NAMALWA (cell line): ENCODE measurements at regions not wholly inside any gene's neighbourhood (a gene's known extent, or its start where the extent isn't known, plus 50 kb on each side); places are given as distances from the start of the nearest gene placed in this dataset.
"Not testable (repeated sequence)": the region's sequence is repeated elsewhere in the genome, so short reads cannot be mapped to it uniquely, and the experiment has no call there.

Experiments used
- DNase-seq: peaks from one replicate; pipeline ENCODE4 v3.0.0-alpha.2; 2015; ENCODE audit warnings: low spot score

DNA sequence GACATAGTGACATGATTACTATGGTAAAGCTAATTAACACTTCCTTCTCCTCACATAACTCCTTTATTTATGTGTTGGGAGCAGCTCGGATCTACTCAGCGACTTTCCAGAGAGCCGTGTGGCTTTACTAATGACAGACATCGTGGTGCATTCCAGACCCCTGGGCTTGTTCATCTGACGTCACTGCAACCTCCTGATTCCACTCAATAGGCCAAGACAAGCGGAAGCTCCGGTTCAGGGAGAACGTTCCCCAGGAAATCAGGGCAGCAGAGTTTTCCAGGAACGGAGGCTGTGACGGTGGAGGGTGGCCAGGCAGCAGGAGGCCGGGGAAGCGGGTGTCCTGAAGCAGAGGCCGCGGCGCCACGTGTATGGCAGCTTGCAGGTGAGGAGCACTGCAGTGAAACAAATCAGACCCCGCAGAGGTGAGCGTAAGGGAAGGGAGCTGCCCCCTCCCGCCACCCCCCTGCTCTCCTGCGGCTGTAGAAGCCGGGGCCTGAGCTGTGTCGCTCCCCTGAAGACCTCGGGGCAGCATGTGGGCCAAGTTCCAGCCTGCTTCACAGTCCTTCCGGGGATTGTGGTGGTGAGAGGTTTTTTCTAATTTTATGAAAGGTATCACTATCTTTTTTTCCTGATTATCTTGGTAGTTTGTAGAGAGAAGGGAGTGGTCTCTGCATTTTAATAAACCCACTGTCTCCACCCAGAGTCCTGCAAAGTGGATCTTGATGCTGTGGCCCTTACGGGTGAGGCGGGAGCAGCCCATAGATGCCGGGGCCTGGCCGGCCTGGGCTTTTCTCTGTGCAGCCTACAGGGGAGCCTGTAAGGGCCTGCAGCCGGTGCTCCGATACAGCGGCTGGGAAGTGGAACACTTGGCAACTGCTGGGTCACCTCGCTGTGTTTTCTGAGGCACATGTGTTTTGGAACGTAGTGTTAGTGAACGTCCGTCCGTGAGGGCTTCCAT, 220.4 kb upstream of the IRX4 start:
- DNase-seq: no peak

DNA sequence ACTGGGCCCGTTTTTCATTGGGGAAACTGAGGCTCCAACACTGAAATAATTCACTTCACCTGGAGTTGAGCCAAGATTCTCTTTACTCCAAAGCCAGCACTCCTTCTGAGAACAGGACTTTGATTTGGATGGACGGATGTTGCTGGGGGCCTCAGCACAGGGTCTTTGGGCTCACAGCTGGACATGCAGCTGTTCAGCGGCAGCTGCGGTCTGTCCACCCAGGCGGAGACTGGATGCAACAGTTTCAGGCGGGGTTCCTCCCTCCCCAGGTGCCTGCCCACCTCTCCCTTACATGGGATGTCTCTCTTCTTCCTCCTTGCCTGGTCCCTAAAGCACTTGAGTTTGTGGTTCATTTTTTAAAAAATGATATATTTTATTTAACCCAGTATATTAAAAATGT, 219.0 kb upstream of the IRX4 start:
- no peak for DNase-seq

DNA sequence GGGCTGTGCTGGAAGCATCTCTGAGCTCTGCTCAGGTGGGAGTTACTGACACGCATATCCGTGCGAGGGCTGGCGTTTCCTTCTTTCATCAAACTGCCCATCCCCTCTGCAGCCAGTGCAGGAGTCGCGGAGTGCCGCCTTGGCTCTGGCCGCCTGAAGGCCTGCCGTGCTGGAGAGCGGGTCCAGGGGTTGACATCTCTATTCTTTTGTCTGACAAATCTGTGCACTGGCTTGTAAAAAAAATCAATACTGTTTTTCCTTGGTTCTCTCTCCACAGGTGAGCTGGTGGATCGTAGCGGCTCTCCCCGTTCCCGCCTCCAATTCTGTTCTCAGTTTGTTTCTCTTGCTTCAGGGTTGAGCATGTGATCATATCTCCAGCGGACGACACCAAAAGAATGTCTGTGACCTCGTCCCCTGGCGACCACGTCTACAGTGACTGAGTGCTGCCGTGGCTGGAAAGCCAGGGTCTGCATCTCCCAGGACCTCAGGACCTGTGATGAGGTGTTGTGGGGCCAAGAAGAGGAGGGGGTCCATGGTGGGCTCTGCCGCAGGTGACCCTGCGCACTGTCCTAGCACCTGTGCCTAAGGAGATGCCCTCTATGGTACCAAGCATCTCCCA, 214.3 kb upstream of the IRX4 start:
- DNase-seq: no peak

DNA sequence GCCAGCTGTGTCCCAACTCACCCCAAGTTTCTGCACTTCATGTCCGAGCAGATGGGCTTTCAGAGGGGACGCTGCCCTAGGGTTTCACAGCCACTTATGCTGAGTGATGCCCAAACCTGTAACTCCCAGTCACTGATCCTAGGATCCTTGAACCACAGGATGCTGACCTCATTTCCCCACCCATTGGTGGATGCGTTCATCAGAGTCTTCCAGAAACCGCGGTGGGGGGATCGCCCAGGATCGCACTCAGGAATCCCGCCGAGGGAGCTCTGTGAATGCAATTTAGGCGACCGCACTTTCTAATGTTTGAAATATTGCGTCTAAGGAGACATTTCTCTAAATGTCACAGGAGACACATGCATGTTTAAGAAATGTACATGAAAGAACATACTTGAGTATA, 212.3 kb upstream of the IRX4 start:
- DNase-seq: no peak

DNA sequence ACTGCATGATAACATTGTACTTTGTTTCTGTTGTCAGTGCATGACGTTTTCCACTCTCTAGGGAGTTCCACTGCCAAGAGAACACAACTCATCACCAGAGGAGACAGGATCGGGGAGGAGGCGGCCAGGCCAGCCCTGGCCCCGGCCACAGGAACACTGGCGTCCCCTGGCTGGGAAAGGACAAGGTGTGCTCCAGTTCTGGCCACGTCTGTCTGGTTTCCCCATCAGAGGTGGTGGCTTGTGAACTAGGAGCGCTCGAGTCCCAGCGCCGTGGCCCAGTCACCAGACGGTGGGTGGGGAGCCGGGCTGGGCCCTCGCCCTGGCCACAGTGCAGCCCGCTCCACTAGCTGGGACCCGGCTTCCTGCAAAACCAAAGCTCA, 211.9 kb upstream of the IRX4 start:
- no peak for DNase-seq

DNA sequence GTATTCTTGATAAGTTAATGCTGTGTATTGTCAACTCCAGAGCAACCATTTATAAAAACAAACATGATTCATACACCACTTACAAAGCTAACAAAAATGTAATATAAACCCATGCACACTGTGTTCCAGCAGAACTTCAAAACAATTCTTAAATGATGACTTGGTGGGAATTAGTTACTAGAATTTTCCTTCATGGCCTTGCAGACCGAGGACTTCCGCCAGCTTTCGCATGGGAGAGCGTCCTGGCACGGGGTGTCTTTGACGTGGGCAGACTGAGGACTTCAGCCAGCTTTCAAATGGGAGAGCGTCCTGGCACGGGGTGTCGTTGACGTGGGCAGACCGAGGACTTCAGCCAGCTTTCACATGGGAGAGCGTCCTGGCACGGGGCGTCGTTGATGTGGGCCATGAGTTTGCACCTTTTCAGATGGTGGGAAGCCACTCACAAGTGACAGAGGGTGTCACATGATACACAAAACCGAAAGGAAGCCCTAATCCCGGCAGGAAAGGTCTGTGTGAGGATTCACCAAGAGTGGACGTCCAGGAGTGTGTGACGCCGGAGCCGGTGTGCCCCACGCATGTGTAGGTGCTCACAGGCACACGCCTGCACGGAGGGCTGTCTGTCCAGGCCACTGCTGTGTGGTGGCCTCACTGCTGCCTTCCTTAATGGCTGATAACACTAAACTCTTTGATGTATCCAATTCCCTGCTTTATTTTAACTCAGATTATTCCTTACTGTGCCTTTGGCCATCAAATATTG, 211.3 kb upstream of the IRX4 start:
- no peak for DNase-seq

DNA sequence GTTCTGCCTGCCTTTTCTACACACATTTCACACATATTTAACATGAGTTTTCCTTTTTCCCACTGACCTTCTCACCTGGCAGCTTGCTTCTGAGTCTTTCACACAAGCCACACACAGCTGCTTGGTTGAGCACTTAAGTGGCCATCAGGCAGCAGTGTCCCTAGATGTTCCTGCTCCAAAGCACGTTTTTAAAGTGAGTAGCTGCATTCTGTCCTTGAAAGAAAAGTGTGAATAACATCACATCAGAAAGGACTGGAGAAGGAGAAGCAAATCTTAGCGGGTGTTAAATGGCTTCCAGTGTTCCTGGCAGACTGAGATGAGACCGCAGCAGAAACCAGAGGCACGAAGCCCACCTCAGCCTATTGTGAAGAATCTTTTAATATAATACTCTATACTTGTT, 209.2 kb upstream of the IRX4 start:
- no peak for DNase-seq

DNA sequence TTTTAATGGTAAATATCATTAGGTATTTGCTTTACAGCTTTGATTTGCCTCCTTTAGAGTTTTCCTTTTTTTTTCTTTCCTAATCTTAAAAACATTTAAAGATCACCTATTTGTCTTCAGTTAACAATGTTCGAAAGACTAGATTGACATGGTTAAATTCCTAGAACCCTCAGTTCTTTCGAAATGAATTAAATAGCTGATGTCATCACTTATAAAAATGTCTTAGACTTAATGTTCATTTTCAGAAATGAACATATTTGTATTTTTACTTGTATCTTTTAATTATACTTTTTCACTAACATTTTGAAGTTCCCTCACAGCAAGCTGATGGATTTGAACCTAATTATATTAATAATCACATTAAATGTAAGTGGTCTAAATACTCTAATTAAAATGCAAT, 205.3 kb upstream of the IRX4 start:
- no peak for DNase-seq

DNA sequence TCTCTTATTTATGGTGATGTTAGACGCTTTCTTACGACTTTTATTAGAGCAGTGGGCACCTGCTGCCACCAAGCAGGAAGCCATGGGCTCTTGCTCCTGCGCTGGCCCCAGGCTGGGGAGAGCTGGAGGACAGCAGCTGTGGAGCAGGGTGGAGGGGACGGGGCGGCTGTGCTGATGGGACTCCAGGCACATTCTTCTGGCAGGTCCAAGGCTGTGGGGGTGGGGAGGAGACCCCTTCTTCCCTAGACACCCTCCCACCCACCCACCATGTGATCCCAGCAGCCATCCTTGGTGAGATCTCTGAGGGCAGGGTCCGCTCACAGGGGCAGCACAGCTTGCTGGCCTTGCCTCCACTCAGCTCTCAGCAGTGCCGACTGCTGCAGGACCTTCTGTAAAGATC, 192.6 kb upstream of the IRX4 start:
- no peak for DNase-seq

DNA sequence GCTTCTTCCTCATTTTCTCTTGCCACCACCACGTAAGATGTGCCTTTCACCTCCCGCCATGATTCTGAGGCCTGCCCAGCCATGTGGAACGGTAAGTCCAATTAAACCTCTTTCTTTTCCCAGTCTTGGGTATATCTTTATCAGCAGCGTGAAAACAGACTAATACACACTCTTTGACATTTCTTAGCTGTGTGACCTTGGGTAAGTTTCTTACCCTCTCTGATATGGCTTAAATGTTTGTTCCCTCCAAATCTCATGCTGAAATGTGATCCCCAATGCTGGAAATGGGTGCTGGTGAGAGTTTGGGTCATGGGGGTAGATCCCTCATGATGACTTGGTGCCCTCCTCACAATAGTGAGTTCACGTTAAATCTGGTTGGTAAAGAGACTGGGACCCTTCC, 188.8 kb upstream of the IRX4 start:
- no peak for DNase-seq

DNA sequence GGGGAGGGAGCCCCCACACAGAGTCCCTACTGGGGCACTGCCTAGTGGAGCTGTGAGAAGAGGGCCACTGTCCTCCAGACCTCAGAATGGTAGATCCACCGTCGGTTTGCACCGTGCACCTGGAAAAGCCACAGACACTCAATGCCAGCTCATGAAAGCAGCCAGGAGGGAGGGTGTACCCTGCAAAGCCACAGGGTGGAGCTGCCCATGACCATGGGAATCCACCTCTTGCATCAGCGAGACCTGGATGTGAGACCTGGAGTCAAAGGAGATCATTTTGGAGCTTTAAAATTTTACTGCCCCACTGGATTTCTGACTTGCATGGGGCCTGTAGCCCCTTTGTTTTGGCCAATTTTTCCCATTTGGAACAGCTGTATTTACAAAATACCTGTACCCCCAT, 188.1 kb upstream of the IRX4 start:
- not testable (repeated sequence) for DNase-seq

DNA sequence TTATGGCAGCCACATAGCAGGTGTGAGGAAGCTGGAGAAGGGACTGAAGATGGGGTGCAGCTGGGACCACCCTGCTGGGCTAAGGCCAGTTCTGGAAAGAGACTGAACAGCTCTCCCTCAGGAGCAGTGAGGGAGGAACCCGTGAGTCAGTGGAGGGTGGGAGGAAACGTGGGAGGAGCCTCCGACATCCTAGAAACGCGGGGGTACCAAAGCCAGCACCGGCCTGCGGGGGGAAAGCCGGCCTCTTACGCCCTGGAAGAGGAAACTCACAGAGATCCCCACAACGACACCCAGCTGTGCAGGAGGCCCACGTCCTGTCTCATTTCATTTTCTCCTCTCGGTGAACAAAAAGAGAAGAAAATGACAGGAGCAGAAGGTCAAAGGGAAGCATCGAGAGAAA, 185.8 kb upstream of the IRX4 start:
- DNase-seq: no peak

DNA sequence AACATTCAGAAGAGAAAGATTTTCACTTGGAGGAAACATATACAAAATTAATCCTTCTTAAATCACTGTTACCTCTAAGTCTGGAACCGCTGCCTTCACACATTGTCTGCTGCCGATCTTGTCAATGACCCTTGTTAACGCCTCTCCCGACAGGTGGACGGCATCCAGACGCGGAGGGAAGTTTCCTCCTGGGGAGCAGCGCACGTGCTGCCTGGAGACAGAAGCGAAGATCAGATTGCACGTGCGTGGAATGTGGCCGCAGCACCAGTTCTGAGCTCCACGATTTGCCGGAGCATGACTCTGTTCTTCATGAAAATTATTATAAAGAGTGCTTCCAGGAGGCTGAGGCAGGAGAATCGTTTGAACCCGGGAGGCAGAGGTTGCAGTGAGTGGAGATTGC, 183.6 kb upstream of the IRX4 start:
- no peak for DNase-seq

DNA sequence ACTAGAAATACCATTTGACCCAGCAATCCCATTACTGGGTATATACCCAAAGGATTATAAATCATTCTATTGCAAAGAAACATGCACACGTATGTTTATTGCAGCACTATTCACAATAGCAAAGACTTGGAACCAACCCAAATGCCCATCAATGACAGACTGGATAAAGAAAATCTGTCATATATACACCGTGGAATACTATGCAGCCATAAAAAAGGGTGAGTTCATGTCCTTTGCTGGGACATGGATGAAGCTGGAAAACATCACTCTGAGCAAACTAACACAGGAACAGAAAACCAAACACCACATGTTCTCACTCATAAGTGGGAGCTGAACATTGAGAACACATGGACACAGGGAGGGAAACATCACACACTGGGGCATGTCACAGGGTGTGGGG, 180.7 kb upstream of the IRX4 start:
- DNase-seq: not testable (repeated sequence)

DNA sequence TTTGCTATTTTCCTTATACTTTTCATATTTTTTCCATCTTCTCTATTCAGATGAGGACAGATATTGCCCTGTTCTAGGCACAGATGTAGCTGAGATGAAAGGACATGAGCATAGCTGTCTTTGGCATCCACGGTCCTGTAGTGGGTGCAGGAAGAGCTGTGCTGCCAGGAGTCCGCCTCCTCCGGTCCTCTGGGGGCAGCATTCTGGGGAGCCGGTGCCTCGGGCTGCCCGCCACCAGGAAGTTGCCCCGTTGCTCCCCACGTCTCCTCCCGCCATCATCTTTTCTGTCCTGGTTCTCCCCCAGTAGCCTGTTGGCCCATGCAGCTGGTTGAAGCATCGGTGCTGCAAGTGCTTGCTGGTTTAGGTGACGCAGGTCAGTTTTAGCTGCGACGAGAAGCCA, 170.0 kb upstream of the IRX4 start:
- no peak for DNase-seq

DNA sequence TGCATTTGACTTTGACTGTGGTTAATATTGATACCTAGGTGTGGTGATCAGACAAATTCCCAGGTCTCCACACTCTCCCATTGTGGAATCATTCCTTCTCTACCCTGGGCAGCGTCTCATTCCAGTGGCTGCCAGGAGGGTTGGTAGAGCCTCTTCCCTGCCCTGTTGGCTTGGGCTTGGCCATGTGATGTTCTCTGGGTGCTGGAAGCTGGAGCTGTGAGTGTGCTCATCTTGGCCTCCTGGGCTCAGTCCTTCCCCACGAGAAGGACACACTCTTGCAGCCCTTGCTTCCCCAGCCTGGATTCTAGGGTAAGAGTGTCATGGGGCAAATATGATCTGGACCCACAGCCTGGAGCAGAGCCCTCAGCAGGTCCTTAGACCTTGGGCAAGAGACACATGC, 167.2 kb upstream of the IRX4 start:
- no peak for DNase-seq

DNA sequence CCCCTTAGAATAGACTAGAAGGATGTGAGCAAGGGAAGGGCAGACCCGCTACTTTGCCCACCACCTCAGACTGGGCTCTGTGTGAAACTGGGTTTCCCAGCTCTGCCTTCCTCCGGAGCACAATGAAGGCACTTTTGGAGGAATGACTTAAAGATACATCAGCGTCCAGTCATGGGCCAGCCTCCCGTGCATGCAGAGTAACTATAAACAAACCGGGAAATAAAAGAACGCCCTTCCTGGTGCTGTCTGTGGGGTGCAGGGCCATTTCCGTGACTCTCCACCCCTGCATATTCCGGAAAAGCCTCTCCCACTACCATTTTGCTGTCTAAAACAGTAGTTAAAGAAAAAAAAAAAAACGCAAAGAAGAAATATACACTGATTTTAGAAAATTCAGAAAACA, 165.9 kb upstream of the IRX4 start:
- no peak for DNase-seq

DNA sequence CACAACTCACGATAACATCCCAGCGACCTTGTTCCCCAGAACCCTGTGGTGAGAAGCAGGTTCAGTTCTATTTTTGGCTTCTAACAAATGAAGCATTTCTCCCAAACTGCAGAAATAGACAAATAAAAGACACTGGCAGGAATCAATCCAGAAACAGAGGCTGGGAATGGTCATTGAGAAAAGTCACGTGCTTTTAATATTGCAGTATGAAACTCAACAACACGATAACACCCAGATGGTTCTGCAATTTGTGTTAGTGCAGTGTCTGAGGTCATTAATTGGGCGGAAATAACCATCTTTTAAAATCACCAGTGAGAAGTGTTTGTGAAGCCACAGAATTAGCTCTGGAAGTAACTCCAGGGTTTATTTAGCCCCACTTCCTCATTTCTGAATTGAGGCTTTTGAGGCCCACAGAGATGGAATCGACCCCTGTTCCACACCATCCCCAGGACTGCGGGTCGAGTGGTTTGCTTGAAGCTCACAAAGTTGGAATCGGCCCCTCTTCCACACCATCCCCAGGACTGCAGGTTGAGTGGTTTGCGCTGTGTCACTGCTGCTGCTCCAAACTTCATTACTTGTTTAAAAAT, 164.7 kb upstream of the IRX4 start:
- no peak for DNase-seq

DNA sequence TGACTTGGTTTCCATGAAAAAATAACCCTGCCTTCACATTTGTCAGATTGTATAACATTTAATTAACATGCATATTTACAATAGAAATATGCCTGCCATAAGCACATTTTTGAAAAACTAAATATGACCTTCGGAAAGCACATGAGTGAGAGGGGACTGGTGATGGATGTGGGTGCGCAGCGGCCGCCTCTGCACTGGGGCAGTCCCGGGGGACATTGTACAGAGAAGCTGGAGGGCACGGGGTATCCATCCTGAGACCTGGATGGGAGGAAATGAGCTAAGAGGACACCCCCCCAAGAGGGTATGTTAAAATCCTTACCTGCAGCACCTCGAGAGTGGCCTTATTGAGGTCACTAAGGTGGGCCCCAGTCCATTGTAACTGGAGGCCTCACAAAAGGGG, 161.3 kb upstream of the IRX4 start:
- DNase-seq: no peak

DNA sequence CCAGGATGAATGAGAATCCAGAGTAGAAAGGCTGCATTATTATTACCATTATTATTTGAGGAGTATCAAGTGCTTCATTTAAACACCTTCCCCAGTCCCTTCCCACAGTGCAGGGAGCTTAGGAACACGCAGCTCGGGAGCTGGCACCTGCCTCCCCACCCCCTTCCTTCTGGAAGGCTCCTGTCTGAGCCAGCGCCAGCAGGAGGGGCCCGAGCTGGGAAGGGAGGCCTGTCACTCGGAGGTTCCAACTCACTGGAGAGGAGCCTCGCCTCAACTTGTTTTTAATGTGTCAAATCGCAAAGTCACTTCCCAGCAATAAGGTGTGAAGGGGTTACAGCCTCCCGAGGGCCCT, 156.4 kb upstream of the IRX4 start:
- no peak for DNase-seq

DNA sequence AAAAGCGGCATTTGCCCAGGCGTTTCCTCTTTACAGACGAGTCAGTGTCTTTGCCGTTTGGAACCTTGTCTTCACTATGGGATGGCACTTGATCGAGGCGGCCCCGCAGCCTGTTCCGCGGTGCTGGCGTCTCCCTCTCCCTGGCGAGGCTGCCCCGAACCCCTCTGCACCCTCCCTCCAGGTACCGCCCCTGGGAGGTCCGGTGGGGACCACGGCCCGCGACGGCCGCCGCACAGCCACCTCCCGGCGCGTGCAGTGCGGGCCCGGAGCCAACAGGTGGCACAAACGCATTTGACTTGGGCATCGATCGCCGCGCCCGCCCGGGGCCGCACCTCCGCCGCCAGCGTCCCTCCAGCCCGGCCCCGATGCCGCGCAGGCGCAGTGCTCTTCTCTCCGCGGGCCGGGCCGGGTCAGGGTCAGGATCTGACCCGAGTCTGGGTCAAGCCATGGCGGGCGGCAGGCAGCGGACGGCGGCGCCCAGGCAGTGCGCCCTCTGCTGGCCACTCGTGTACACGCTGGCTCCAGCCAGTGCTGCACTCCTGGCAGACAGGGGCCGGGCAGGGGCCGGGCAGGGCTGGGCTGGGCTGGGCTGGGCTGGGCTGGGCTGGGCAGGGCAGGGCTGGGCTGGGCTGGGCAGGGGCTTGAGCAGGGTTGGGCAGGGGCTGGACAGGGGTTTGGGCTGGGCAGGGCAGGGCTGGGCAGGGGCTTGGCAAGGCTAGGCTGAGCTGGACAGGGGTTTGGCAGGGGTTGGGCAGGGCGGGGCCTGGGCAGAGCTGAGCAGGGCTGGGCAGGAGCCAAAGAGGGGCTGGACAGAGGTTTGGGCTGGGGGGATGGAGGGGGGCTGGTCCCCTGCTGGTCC, 155.8 kb upstream of the IRX4 start:
- peak; percentile 49 for DNase-seq

DNA sequence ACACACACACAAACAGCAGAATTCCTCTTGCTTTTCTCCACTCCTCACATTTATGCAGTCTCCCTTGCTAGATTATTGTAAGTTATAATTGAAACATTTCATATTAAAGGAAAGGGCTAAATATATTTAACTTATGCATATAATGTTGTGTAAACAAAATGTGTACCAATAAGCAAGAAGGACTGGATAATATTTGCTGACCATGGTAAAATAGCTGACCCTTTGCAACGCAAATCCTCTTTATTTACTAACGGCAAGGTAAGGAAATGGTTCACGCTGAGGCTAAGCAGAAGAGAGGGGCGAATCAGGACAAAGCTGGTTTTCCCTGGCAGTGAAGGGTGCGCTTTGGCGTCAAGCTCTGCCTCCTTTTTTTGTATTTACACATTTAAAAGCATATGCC, 154.2 kb upstream of the IRX4 start:
- DNase-seq: no peak
